Colonic mucosa (tissue), 4 donors: ENCODE measurements at regions not wholly inside any gene's neighbourhood (a gene's known extent, or its start where the extent isn't known, plus 50 kb on each side); places are given as distances from the start of the nearest gene placed in this dataset.

Experiments
- DNase-seq: peaks from one replicate; pipeline ENCODE4 v3.0.0-alpha.2; 2020
- H3K27ac ChIP-seq: fragments of 200-600 bp; one replicate; pipeline ENCODE4 v1.8.0; 2021
- H3K27me3 ChIP-seq: fragments of 200-600 bp; one replicate; pipeline ENCODE4 v1.8.0; 2021
- H3K36me3 ChIP-seq: fragments of 200-600 bp; one replicate; pipeline ENCODE4 v1.8.0; 2021
- H3K4me1 ChIP-seq: fragments of 200-600 bp; one replicate; pipeline ENCODE4 v1.8.0; 2021; ENCODE audit warnings: mild to moderate bottlenecking
- H3K4me3 ChIP-seq: fragments of 200-600 bp; one replicate; pipeline ENCODE4 v1.8.0; 2021
- H3K9ac ChIP-seq, 2 donors: one replicate each; pipeline ENCODE4 v1.7.0; 2013; ENCODE audit warnings: control low read depth in 2 of 2, low read depth in 2 of 2, low read length in 2 of 2
- H3K9me3 ChIP-seq: fragments of 200-600 bp; one replicate; pipeline ENCODE4 v1.8.0; 2021
- CTCF ChIP-seq: fragments of 200-600 bp; IDR thresholded peaks from one replicate; pipeline ENCODE4 v1.8.0; 2022; ENCODE audit warnings: antibody characterized with exemption, mild to moderate bottlenecking
- intact Hi-C: fragments of 100-400 bp; cut with DNase I; formaldehyde crosslinking; loops from one replicate; pipeline ENCODE4 v1.14.1; 2022
- donor health status: healthy.
- donor health status: DM: no; HTN: no; CAD: no.
- donor health status: DM: no; HTN: no; CAD: no.

DNA sequence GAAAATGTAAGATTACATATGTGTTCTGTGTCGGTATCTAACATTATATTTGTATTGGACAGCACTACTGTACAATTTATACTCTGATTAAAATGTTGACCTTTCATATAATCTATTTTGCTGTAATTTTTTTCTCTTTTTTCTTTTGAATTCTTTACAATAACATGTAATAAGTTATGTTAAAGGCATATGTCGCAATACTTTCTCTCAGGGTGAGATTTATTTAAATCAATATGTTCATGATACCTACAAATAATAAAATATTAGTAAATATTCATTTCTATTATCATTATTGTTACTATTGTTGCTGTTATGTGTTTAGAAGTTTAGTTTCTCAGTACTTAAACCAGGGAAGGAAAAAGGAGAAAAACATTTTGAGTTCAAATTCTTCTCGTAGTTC lies 807.4 kb downstream of the STIM2 start:
- Histone ChIP-seq H3K36me3 (no peaks in the 10 kb centered on the region), H3K4me1 (no peaks in the 10 kb centered on the region), H3K9ac (no peak overlapping the region), H3K9me3 (no peaks in the 10 kb centered on the region), H3K27ac (no peak overlapping the region), H3K4me3 (no peak overlapping the region), H3K27me3 (no peaks in the 10 kb centered on the region)
- DNase-seq = no peak
- intact Hi-C loops = no loop called here
- no peak for TF ChIP-seq CTCF

- no peak overlapping the region for H3K4me3 ChIP-seq
- no peak overlapping the region for H3K9ac ChIP-seq
- H3K36me3 ChIP-seq = no peaks in the 10 kb centered on the region
- TF ChIP-seq CTCF = no peak
- no peaks in the 10 kb centered on the region for H3K9me3 ChIP-seq
- H3K27ac ChIP-seq = no peak overlapping the region
- DNase-seq = no peak
- no peaks in the 10 kb centered on the region for H3K4me1 ChIP-seq
- intact Hi-C loops = no loop called here
- no peaks in the 10 kb centered on the region for H3K27me3 ChIP-seq
Measured at GRCh38 chr4:27678027-27678426, 817.4 kb downstream of the STIM2 start.

- no peak overlapping the region for H3K9ac ChIP-seq
- peak; percentile 66 for TF ChIP-seq CTCF
Measured at GRCh38 chr4:27684610-27685011, 824.0 kb downstream of the STIM2 start.

DNA sequence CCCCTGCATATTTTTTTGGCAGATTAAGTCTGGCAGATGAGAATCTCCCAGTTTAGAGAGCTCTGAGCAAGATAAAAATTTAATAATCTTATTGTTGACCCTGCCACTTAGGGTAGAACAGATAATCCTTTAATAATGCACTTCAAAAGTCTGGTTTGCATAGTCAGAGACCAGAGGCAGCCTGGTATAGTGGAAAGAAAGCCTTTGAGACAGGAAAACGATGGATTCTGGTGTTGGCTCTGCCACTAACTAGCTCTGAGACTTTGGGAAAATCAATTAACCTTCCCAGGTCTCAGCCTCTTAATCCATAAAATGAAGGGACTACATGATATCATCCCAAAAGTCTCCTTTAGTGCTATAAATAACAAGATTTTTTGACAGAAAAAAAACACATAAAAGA lies 824.5 kb downstream of the STIM2 start:
- Histone ChIP-seq H3K27ac (no peak overlapping the region), H3K9ac (no peak overlapping the region), H3K4me1 (no peaks in the 10 kb centered on the region), H3K9me3 (no peaks in the 10 kb centered on the region), H3K36me3 (no peaks in the 10 kb centered on the region), H3K4me3 (no peak overlapping the region), H3K27me3 (no peaks in the 10 kb centered on the region)
- intact Hi-C loops = no loop called here
- no peak for TF ChIP-seq CTCF
- no peak for DNase-seq

More at GRCh38 chr4:27684610-27685011, 824.0 kb downstream of the STIM2 start:
- no peaks in the 10 kb centered on the region for H3K4me1 ChIP-seq
- H3K27me3 ChIP-seq = no peaks in the 10 kb centered on the region
- H3K9me3 ChIP-seq = no peaks in the 10 kb centered on the region
- H3K4me3 ChIP-seq = no peak overlapping the region
- DNase-seq = peak; percentile 27
- H3K36me3 ChIP-seq = no peaks in the 10 kb centered on the region
- no peak overlapping the region for H3K27ac ChIP-seq
- intact Hi-C loops = no loop called here

DNA sequence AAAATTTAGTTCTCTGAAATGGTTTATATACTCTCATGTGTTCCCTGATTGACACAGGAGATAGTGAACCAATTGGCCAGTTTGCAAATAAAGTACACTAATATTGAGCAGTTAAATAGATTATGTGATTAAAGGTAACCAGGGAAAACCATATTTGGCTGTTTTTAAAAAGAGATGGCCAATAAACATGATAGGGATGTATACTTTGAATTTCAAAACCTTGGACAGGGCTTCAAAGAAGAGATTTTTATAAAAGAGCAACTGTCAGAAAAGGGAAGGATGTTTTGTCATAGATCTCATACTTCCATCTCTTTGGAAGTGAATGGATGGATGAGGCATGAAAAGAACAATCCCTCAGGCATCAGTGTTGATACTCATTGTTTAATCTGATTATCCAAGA lies 825.3 kb downstream of the STIM2 start:
- TF ChIP-seq CTCF = no peak
- DNase-seq = no peak
- intact Hi-C loops = no loop called here

GRCh38 chr4:27692158-27692557 lies 831.5 kb downstream of the STIM2 start:
- peak; percentile 31 for TF ChIP-seq CTCF
- Histone ChIP-seq H3K9ac (no peak overlapping the region), H3K27me3 (no peaks in the 10 kb centered on the region), H3K27ac (no peak overlapping the region), H3K9me3 (no peaks in the 10 kb centered on the region), H3K4me1 (no peaks in the 10 kb centered on the region), H3K36me3 (no peaks in the 10 kb centered on the region), H3K4me3 (no peak overlapping the region)
- intact Hi-C loops = no loop called here
- DNase-seq = no peak

More for the DNA sequence above, 825.3 kb downstream of the STIM2 start:
- no peak overlapping the region for H3K9ac ChIP-seq
- H3K4me3 ChIP-seq = no peak overlapping the region
- no peaks in the 10 kb centered on the region for H3K9me3 ChIP-seq
- H3K27me3 ChIP-seq = no peaks in the 10 kb centered on the region
- no peaks in the 10 kb centered on the region for H3K36me3 ChIP-seq
- H3K27ac ChIP-seq = no peak overlapping the region
- no peaks in the 10 kb centered on the region for H3K4me1 ChIP-seq
